ENCODE measurements at regions not wholly inside any gene's neighbourhood (a gene's known extent, or its start where the extent isn't known, plus 50 kb on each side); places are given as distances from the start of the nearest gene placed in this dataset.

DNA sequence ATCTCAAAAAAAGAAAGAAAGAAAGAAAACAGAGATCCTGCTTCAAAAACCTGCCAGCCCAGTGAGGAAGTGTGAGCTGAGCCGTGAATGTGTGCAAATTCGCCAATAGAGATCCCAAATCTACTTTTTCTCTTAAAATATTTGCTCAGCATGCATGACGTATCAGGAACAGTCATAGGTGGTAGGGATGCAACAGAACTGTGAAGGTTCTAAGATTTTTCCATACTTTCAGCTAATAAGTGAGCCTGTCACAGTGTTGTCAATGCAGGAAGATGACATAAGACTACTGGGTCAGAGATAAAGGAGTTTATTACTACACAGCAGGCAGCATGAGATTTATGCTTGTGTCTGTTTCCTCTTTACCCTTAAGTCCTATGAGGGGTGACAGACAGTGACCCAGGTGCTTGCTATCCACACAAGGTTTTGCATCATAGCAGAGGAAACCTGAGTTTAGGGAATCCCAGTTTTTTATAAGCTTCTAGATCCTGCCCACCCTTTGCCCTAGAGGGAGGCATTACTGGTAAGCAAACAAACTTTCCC is 273.4 kb downstream of the BMP7 start:
- Histone ChIP-seq H3K9me3 (peaks cover 0 to 3% of the 10 kb centered on the region in 2 donors), H3K27ac (no peak overlapping the region), H3K27me3 (no peaks in the 10 kb centered on the region), H3K4me3 (no peak overlapping the region), H3K36me3 (no peaks in the 10 kb centered on the region), H3K4me1 (no peaks in the 10 kb centered on the region)
- no peak for DNase-seq (ENCODE audit: low spot score)
- TF ChIP-seq, protein P1, sequence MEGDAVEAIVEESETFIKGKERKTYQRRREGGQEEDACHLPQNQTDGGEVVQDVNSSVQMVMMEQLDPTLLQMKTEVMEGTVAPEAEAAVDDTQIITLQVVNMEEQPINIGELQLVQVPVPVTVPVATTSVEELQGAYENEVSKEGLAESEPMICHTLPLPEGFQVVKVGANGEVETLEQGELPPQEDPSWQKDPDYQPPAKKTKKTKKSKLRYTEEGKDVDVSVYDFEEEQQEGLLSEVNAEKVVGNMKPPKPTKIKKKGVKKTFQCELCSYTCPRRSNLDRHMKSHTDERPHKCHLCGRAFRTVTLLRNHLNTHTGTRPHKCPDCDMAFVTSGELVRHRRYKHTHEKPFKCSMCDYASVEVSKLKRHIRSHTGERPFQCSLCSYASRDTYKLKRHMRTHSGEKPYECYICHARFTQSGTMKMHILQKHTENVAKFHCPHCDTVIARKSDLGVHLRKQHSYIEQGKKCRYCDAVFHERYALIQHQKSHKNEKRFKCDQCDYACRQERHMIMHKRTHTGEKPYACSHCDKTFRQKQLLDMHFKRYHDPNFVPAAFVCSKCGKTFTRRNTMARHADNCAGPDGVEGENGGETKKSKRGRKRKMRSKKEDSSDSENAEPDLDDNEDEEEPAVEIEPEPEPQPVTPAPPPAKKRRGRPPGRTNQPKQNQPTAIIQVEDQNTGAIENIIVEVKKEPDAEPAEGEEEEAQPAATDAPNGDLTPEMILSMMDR (IDR thresholded peaks at IDR 0.05), result no peak

DNA sequence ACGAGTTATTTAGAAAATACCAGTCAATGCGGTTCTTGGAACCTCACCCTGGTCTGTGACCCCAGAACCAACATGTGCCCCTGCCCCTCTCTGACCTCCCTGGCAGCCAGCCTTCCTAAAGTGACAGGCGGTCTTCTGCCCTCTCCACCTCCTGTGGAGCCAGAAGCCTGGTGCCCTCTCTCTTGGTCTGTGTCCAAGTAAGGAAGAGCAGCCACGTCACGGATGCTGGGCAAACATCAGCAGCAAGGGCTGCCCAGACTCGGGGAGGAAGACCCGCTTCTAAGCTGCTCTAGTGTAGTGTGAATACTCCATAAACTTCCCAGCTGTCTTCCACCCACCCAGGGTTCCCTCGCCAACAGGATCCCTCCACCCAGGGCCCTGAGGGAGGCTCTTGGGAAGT is 272.4 kb downstream of the BMP7 start:
- Histone ChIP-seq H3K4me1 (no peaks in the 10 kb centered on the region), H3K27ac (no peak overlapping the region), H3K4me3 (no peak overlapping the region), H3K36me3 (no peaks in the 10 kb centered on the region), H3K27me3 (no peaks in the 10 kb centered on the region), H3K9me3 (peaks cover 0 to 12% of the 10 kb centered on the region in 2 donors)
- no peak for DNase-seq (ENCODE audit: low spot score)
- TF ChIP-seq, protein P1 (IDR thresholded peaks at IDR 0.05), result no peak

DNA sequence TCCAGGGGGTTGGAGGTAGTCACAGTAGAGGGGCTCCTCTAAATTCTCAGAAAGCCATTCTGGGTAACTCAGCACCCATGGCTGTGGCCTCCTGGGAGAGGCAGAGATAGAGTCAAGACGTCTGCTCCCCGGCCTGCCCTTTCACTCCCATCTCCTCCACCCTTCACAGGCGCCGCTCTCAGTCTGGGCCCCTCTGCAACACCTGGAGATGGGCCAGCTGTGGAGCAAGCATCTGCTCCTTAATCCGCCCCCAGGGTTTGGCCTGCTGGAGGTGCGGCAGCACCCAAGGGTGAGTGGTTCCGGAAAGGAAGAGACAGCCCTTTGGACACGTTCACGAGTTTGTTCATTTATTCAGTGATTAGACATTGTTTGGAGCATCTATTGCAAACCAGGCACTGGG is 271.3 kb downstream of the BMP7 start:
- no peaks in the 10 kb centered on the region for H3K27me3 ChIP-seq
- H3K9me3 ChIP-seq, result peaks cover 0 to 15% of the 10 kb centered on the region in 2 donors
- TF ChIP-seq, protein P1 (IDR thresholded peaks at IDR 0.05), result no peak
- H3K4me3 ChIP-seq, result no peak overlapping the region
- H3K36me3 ChIP-seq, result no peaks in the 10 kb centered on the region
- H3K4me1 ChIP-seq, result no peaks in the 10 kb centered on the region
- H3K27ac ChIP-seq, result no peak overlapping the region
- DNase-seq (ENCODE audit: low spot score), result no peak

DNA sequence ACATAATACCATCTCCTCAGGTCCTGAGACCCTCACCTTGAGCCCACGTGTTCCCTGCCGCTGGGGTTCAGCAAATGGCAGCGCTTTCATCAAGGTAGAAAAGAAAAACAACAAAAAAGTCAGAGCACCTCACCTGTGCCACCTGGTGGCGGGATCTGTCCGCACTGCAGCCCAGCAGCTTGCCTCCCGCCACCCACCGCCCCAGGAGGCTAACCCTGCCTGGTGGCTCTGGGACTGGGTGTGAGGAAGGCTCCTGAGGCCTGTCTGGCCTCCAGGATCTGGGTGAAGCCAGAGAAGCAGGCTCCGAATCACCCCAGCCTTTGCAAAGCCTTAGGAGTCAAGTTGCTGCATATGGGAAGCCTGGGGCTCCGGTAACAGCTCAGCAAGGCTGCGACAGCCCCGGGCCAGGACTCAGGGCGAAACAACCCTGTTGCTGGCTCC is 270.8 kb downstream of the BMP7 start:
- DNase-seq (ENCODE audit: low spot score), result no peak
- Histone ChIP-seq H3K4me3 (no peak overlapping the region), H3K36me3 (no peaks in the 10 kb centered on the region), H3K4me1 (no peaks in the 10 kb centered on the region), H3K27ac (no peak overlapping the region), H3K9me3 (peaks cover 0 to 15% of the 10 kb centered on the region in 2 donors), H3K27me3 (no peaks in the 10 kb centered on the region)
- TF ChIP-seq, protein P1 (IDR thresholded peaks at IDR 0.05), result peak in 1 of 2 donors; percentile 33

DNA sequence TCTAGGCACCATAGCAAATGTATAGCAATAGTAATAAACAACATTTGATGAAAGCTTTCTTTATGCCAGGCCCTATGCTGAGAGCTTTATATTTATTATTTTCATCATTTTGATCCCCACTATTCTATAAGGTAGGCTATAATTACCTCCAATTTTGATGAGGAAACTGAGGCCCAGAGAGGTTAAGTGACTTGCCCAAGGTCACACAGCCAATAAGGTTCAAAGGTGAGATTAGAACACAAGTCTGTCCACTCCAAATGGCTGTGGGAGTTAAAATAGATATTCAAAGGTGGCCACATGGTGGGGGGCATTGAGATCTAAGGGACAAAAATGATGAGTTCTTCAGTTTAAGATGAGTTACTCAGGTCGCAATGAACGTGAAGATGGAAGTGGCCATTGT is 269.9 kb downstream of the BMP7 start:
- no peak for DNase-seq (ENCODE audit: low spot score)
- H3K4me1 ChIP-seq, result no peaks in the 10 kb centered on the region
- H3K27me3 ChIP-seq, result no peaks in the 10 kb centered on the region
- H3K9me3 ChIP-seq, result peaks cover 0 to 15% of the 10 kb centered on the region in 2 donors
- TF ChIP-seq, protein P1 (IDR thresholded peaks at IDR 0.05), result no peak
- no peaks in the 10 kb centered on the region for H3K36me3 ChIP-seq
- no peak overlapping the region for H3K27ac ChIP-seq
- H3K4me3 ChIP-seq, result no peak overlapping the region

DNA sequence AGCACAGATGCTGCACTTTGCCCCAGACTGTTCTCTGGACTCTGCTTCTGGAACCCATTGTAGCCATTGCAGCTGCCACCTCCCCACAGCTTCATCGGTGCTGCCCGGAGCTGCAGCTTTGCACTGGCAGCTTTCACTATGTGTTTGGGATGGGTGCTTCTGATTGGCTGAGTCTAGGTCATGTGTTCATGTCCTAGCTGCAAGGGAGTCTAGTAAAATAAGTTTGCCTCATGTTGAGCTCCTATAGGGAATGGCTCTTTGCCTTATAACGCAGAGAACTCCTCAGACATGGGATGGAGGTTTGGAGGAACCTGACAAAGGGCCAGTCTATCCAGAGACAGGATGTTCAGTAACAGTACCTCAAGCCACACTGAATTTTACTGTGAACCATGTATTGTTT is 268.0 kb downstream of the BMP7 start:
- Histone ChIP-seq H3K4me1 (no peaks in the 10 kb centered on the region), H3K36me3 (no peaks in the 10 kb centered on the region), H3K27me3 (no peaks in the 10 kb centered on the region), H3K9me3 (peaks cover 0 to 15% of the 10 kb centered on the region in 2 donors), H3K4me3 (no peak overlapping the region), H3K27ac (no peak overlapping the region)
- no peak for DNase-seq (ENCODE audit: low spot score)
- TF ChIP-seq, protein P1 (IDR thresholded peaks at IDR 0.05), result no peak
